DMS153 treated with DMSO at 0.1 percent for 48 hours (cell line): ENCODE measurements at regions not wholly inside any gene's neighbourhood (a gene's known extent, or its start where the extent isn't known, plus 50 kb on each side); places are given as distances from the start of the nearest gene placed in this dataset.
A peak's percentile ranks its signal among the peaks of the same experiment; 100 is the strongest.

Source experiments
- DNase-seq: peaks from one replicate; lab custom pipeline; 2025; ENCODE audit not compliant: unreplicated experiment; lab: John Stamatoyannopoulos, UW

GRCh38 chr21:31566611-31567010, 92.9 kb upstream of the SOD1 start:
- no peak for DNase-seq

GRCh38 chr21:31566064-31566463, 93.4 kb upstream of the SOD1 start:
- no peak for DNase-seq

GRCh38 chr21:31564439-31564838, 95.1 kb upstream of the SOD1 start:
- no peak for DNase-seq

GRCh38 chr21:31560479-31560878, 99.0 kb upstream of the SOD1 start:
- DNase-seq: no peak

- DNase-seq: peak; percentile 86
Measured at GRCh38 chr21:31559368-31560119, 99.9 kb upstream of the SOD1 start.

- DNase-seq: peak; percentile 84
Measured at GRCh38 chr21:31558962-31559367, 100.5 kb upstream of the SOD1 start.

GRCh38 chr21:31558189-31558961, 101.1 kb upstream of the SOD1 start:
- no peak for DNase-seq

- DNase-seq: no peak
Measured at GRCh38 chr21:31557421-31558188, 101.9 kb upstream of the SOD1 start.

GRCh38 chr21:31556662-31557061, 102.8 kb upstream of the SOD1 start:
- no peak for DNase-seq

- no peak for DNase-seq
Measured at GRCh38 chr21:31555741-31556191, 103.7 kb upstream of the SOD1 start.

GRCh38 chr21:31554511-31555022, 104.9 kb upstream of the SOD1 start:
- no peak for DNase-seq

- DNase-seq: no peak
Measured at GRCh38 chr21:31553926-31554325, 105.6 kb upstream of the SOD1 start.

- no peak for DNase-seq
Measured at GRCh38 chr21:31553461-31553860, 106.0 kb upstream of the SOD1 start.

GRCh38 chr21:31552826-31553225, 106.7 kb upstream of the SOD1 start:
- DNase-seq: no peak

- no peak for DNase-seq
Measured at GRCh38 chr21:31550070-31550469, 109.4 kb upstream of the SOD1 start.

- DNase-seq: no peak
Measured at GRCh38 chr21:31548688-31549087, 110.8 kb upstream of the SOD1 start.

- no peak for DNase-seq
Measured at GRCh38 chr21:31546443-31547170, 112.9 kb upstream of the SOD1 start.

- DNase-seq: no peak
Measured at GRCh38 chr21:31545036-31545435, 114.5 kb upstream of the SOD1 start.

- DNase-seq: no peak
Measured at GRCh38 chr21:31543191-31543590, 116.3 kb upstream of the SOD1 start.

- DNase-seq: no peak
Measured at GRCh38 chr21:31538816-31539215, 120.7 kb upstream of the SOD1 start.
